Endodermal cell (in vitro differentiated cells): ENCODE measurements at regions not wholly inside any gene's neighbourhood (a gene's known extent, or its start where the extent isn't known, plus 50 kb on each side); places are given as distances from the start of the nearest gene placed in this dataset.

ENCODE experiments used
- DNase-seq: peaks from one replicate; pipeline ENCODE4 v3.0.0-alpha.2; 2017
- H3K27ac ChIP-seq: 2 replicates; pipeline ENCODE4 v1.5.1; 2013; ENCODE audit warnings: mild to moderate bottlenecking, low read depth, low read length, moderate library complexity
- H3K27me3 ChIP-seq: 2 replicates; pipeline ENCODE4 v1.6.1; 2013; ENCODE audit warnings: mild to moderate bottlenecking, low read length, moderate library complexity; ENCODE audit not compliant: insufficient read depth, control insufficient read depth, poor library complexity, severe bottlenecking
- H3K36me3 ChIP-seq: 2 replicates; pipeline ENCODE4 v1.7.0; 2013; ENCODE audit warnings: mild to moderate bottlenecking, low read length, moderate library complexity; ENCODE audit not compliant: control insufficient read depth, insufficient read depth
- H3K4me1 ChIP-seq: one replicate; pipeline ENCODE4 v1.7.0; 2013; ENCODE audit warnings: low read length; ENCODE audit not compliant: control insufficient read depth, insufficient read depth
- H3K4me3 ChIP-seq: 2 replicates; pipeline ENCODE4 v1.5.1; 2013; ENCODE audit warnings: mild to moderate bottlenecking, low read length, moderate library complexity
- H3K9ac ChIP-seq: 2 replicates; pipeline ENCODE4 v1.6.1; 2013; ENCODE audit warnings: mild to moderate bottlenecking, low read length, moderate library complexity; ENCODE audit not compliant: poor library complexity, severe bottlenecking; ENCODE audit errors: extremely low read depth
- H3K9me3 ChIP-seq: 2 replicates; pipeline ENCODE4 v1.6.1; 2013; ENCODE audit warnings: mild to moderate bottlenecking, low read length, moderate library complexity; ENCODE audit not compliant: control insufficient read depth
- H3K27ac Mint-ChIP-seq: 2 replicates; pipeline ENCODE4 v1.8.0; 2020; ENCODE audit warnings: mixed read lengths
- H3K27me3 Mint-ChIP-seq: 2 replicates; pipeline ENCODE4 v1.8.0; 2021; ENCODE audit warnings: mild to moderate bottlenecking, mixed read lengths; ENCODE audit not compliant: insufficient read depth
- H3K36me3 Mint-ChIP-seq: 2 replicates; pipeline ENCODE4 v1.8.0; 2020; ENCODE audit warnings: low read depth, mixed read lengths
- H3K4me1 Mint-ChIP-seq: 2 replicates; pipeline ENCODE4 v1.8.0; 2020; ENCODE audit warnings: mixed read lengths
- H3K4me3 Mint-ChIP-seq: 2 replicates; pipeline ENCODE4 v1.8.0; 2020; ENCODE audit warnings: mild to moderate bottlenecking, moderate library complexity, mixed read lengths
- H3K9me3 Mint-ChIP-seq: 2 replicates; pipeline ENCODE4 v1.8.0; 2020; ENCODE audit warnings: mild to moderate bottlenecking, mixed read lengths
- CTCF ChIP-seq: fragments of 200-600 bp; sonication (generic); conservative IDR thresholded peaks from 2 replicates; pipeline ENCODE4 v1.5.0; 2021; ENCODE audit warnings: antibody characterized with exemption, mild to moderate bottlenecking
- WGBS, 2 experiments: methylation state at CpG; one replicate each; pipeline versions ENCODE4 v1.1.5 to v1.1.7; 2013; ENCODE audit warnings: missing lambda C conversion rate in 2 of 2, mixed read lengths in 1 of 2; ENCODE audit not compliant: insufficient coverage in 1 of 2, insufficient read length in 1 of 2; 5-methylcytosine and 5-hydroxymethylcytosine counted together

GRCh38 chr4:66923081-66923865, 622.0 kb downstream of the CENPC start:
- no peak overlapping the region for H3K9ac ChIP-seq
- H3K27me3 ChIP-seq = no peaks in the 10 kb centered on the region
- H3K9me3 ChIP-seq = no peaks in the 10 kb centered on the region
- Mint-ChIP-seq H3K27ac (no peak overlapping the region), H3K36me3 (no peaks in the 10 kb centered on the region), H3K4me1 (peaks cover 7% of the 10 kb centered on the region), H3K9me3 (no peaks in the 10 kb centered on the region), H3K4me3 (no peak overlapping the region), H3K27me3 (no peaks in the 10 kb centered on the region)
- DNase-seq = no peak
- H3K36me3 ChIP-seq = no peaks in the 10 kb centered on the region
- no peak overlapping the region for H3K4me3 ChIP-seq
- no peak for TF ChIP-seq CTCF
- H3K27ac ChIP-seq = no peak overlapping the region
- peaks cover 3% of the 10 kb centered on the region for H3K4me1 ChIP-seq

- Histone ChIP-seq H3K36me3 (no peaks in the 10 kb centered on the region), H3K4me3 (no peak overlapping the region), H3K9ac (no peak overlapping the region), H3K27me3 (no peaks in the 10 kb centered on the region), H3K4me1 (no peaks in the 10 kb centered on the region), H3K27ac (no peak overlapping the region), H3K9me3 (no peaks in the 10 kb centered on the region)
- H3K36me3 Mint-ChIP-seq = no peaks in the 10 kb centered on the region
- DNase-seq = no peak
- TF ChIP-seq CTCF = no peak
- no peaks in the 10 kb centered on the region for H3K9me3 Mint-ChIP-seq
- H3K4me3 Mint-ChIP-seq = no peak overlapping the region
- H3K27me3 Mint-ChIP-seq = no peaks in the 10 kb centered on the region
- WGBS, 2 experiments = 72 to 100% methylated on average over 1 to 5 of the region's 5 CpGs
- H3K4me1 Mint-ChIP-seq = no peaks in the 10 kb centered on the region
- H3K27ac Mint-ChIP-seq = no peak overlapping the region
Observed at GRCh38 chr4:66921433-66921832, 623.9 kb downstream of the CENPC start.

- Histone ChIP-seq H3K4me3 (no peak overlapping the region), H3K27me3 (no peaks in the 10 kb centered on the region), H3K9ac (no peak overlapping the region), H3K4me1 (no peaks in the 10 kb centered on the region), H3K9me3 (no peaks in the 10 kb centered on the region), H3K27ac (no peak overlapping the region), H3K36me3 (no peaks in the 10 kb centered on the region)
- WGBS, 2 experiments = 60 to 97% methylated on average over 1 to 10 of the region's 10 CpGs
- Mint-ChIP-seq H3K4me3 (no peak overlapping the region), H3K27me3 (no peaks in the 10 kb centered on the region), H3K27ac (no peak overlapping the region), H3K36me3 (no peaks in the 10 kb centered on the region), H3K4me1 (no peaks in the 10 kb centered on the region), H3K9me3 (no peaks in the 10 kb centered on the region)
- no peak for TF ChIP-seq CTCF
- no peak for DNase-seq
Observed at GRCh38 chr4:66920514-66920913, 624.8 kb downstream of the CENPC start.
